ENCODE measurements at regions not wholly inside any gene's neighbourhood (a gene's known extent, or its start where the extent isn't known, plus 50 kb on each side); places are given as distances from the start of the nearest gene placed in this dataset.

DNA sequence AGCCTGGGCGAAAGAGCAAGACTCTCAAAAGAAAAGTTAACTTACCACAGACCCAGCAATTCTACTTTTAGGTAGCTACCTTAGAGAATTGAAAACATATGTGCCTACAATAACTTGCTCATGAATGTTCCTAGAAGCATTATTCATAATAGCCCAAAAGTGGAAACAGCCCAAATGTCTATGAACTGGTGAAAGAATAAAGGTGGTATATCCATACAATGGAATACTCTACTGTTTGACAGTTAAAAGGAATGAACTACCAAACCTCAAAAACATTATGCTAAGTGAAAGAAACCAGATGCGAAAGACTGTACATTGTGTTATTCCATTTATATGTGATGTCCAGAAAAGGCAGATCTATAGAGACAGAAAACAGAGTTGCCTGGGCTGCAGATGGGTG, 131.4 kb downstream of the UCHL1 start:
- Histone ChIP-seq H3K4me3 (ENCODE audit: low read length) (no peak overlapping the region), H3K27me3 (ENCODE audit: control insufficient read depth in 2 of 2, insufficient read depth in 2 of 2, low read length in 2 of 2) (no peaks in the 10 kb centered on the region), H3K4me1 (ENCODE audit: control insufficient read depth in 2 of 2, insufficient read depth in 2 of 2, low read length in 2 of 2) (no peaks in the 10 kb centered on the region), H3K9me3 (ENCODE audit: control insufficient read depth in 2 of 3, low read length in 3 of 3) (no peaks in the 10 kb centered on the region), H3K27ac (ENCODE audit: low read depth, low read length) (no peak overlapping the region), H3K36me3 (ENCODE audit: control insufficient read depth in 2 of 3, insufficient read depth in 3 of 3, low read length in 3 of 3) (no peaks in the 10 kb centered on the region)
- Mint-ChIP-seq H3K9me3 (peaks cover 0 to 5% (median 0%) of the 10 kb centered on the region in 11 donors), H3K4me1 (no peaks in the 10 kb centered on the region), H3K36me3 (no peaks in the 10 kb centered on the region), H3K4me3 (no peak overlapping the region), H3K27ac (no peak overlapping the region), H3K27me3 (peaks cover 0 to 9% (median 0%) of the 10 kb centered on the region in 5 donors)
- ATAC-seq (no peak), DNase-seq (no peak)
- CTCF ChIA-PET: no interaction called here
- intact Hi-C loops (cut with micrococcal nuclease): no loop called here
- POLR2A ChIA-PET: no interaction called here

GRCh38 chr4:41389356-41389755, 132.6 kb downstream of the UCHL1 start:
- H3K4me1 ChIP-seq (ENCODE audit: control insufficient read depth in 2 of 2, insufficient read depth in 2 of 2, low read length in 2 of 2): no peaks in the 10 kb centered on the region
- Mint-ChIP-seq H3K36me3 (no peaks in the 10 kb centered on the region), H3K9me3 (peaks cover 0 to 5% (median 0%) of the 10 kb centered on the region in 11 donors), H3K27ac (no peak overlapping the region), H3K4me3 (no peak overlapping the region), H3K4me1 (no peaks in the 10 kb centered on the region), H3K27me3 (peaks cover 0 to 9% (median 0%) of the 10 kb centered on the region in 5 donors)
- DNase-seq (no peak), ATAC-seq (no peak)
- ChIA-PET POLR2A (no interaction called here), CTCF (no interaction called here)
- intact Hi-C loops (cut with micrococcal nuclease): no loop called here
- no peak overlapping the region for H3K27ac ChIP-seq (ENCODE audit: low read depth, low read length)
- H3K9me3 ChIP-seq (ENCODE audit: control insufficient read depth in 2 of 3, low read length in 3 of 3): no peaks in the 10 kb centered on the region
- no peaks in the 10 kb centered on the region for H3K36me3 ChIP-seq (ENCODE audit: control insufficient read depth in 2 of 3, insufficient read depth in 3 of 3, low read length in 3 of 3)
- H3K4me3 ChIP-seq (ENCODE audit: low read length): no peak overlapping the region
- H3K27me3 ChIP-seq (ENCODE audit: control insufficient read depth in 2 of 2, insufficient read depth in 2 of 2, low read length in 2 of 2): no peaks in the 10 kb centered on the region

GRCh38 chr4:41390661-41391060, 133.9 kb downstream of the UCHL1 start:
- H3K27ac ChIP-seq (ENCODE audit: low read depth, low read length): no peak overlapping the region
- ChIA-PET POLR2A (no interaction called here), CTCF (no interaction called here)
- H3K4me1 Mint-ChIP-seq: no peaks in the 10 kb centered on the region
- ATAC-seq (no peak), DNase-seq (no peak)
- peaks cover 0 to 9% (median 0%) of the 10 kb centered on the region in 5 donors for H3K27me3 Mint-ChIP-seq
- intact Hi-C loops (cut with micrococcal nuclease): no loop called here
- no peaks in the 10 kb centered on the region for H3K36me3 Mint-ChIP-seq
- no peaks in the 10 kb centered on the region for H3K36me3 ChIP-seq (ENCODE audit: control insufficient read depth in 2 of 3, insufficient read depth in 3 of 3, low read length in 3 of 3)
- H3K4me3 ChIP-seq (ENCODE audit: low read length): no peak overlapping the region
- H3K9me3 ChIP-seq (ENCODE audit: control insufficient read depth in 2 of 3, low read length in 3 of 3): no peaks in the 10 kb centered on the region
- H3K9me3 Mint-ChIP-seq: peaks cover 0 to 5% (median 0%) of the 10 kb centered on the region in 11 donors
- no peaks in the 10 kb centered on the region for H3K4me1 ChIP-seq (ENCODE audit: control insufficient read depth in 2 of 2, insufficient read depth in 2 of 2, low read length in 2 of 2)
- no peak overlapping the region for H3K4me3 Mint-ChIP-seq
- no peaks in the 10 kb centered on the region for H3K27me3 ChIP-seq (ENCODE audit: control insufficient read depth in 2 of 2, insufficient read depth in 2 of 2, low read length in 2 of 2)
- H3K27ac Mint-ChIP-seq: no peak overlapping the region

DNA sequence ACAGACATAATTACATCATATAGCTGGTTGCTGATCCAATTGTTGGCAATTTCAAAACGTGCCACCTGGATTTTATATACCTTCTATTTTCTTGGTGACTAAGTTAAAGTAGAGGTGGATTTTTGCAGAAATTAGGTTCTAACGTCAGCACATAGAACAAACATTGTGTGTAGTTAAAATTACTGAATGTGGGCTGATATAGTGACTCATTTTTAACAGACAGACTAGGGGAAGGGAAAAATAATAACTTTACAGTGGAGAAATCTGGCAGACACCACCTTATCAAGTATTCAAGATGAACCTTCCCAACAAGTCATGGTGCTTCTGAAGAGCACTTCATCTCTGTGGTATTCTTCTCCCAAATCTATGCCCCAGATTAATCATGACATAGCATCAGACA, 134.5 kb downstream of the UCHL1 start:
- intact Hi-C loops (cut with micrococcal nuclease): no loop called here
- no peaks in the 10 kb centered on the region for H3K36me3 Mint-ChIP-seq
- H3K27ac Mint-ChIP-seq: no peak overlapping the region
- Histone ChIP-seq H3K27ac (ENCODE audit: low read depth, low read length) (no peak overlapping the region), H3K27me3 (ENCODE audit: control insufficient read depth in 2 of 2, insufficient read depth in 2 of 2, low read length in 2 of 2) (no peaks in the 10 kb centered on the region), H3K9me3 (ENCODE audit: control insufficient read depth in 2 of 3, low read length in 3 of 3) (no peaks in the 10 kb centered on the region), H3K36me3 (ENCODE audit: control insufficient read depth in 2 of 3, insufficient read depth in 3 of 3, low read length in 3 of 3) (no peaks in the 10 kb centered on the region), H3K4me3 (ENCODE audit: low read length) (no peak overlapping the region), H3K4me1 (ENCODE audit: control insufficient read depth in 2 of 2, insufficient read depth in 2 of 2, low read length in 2 of 2) (no peaks in the 10 kb centered on the region)
- H3K4me3 Mint-ChIP-seq: no peak overlapping the region
- ChIA-PET CTCF (no interaction called here), POLR2A (no interaction called here)
- DNase-seq (no peak), ATAC-seq (no peak)
- H3K27me3 Mint-ChIP-seq: peaks cover 0 to 9% (median 0%) of the 10 kb centered on the region in 5 donors
- no peaks in the 10 kb centered on the region for H3K4me1 Mint-ChIP-seq
- peaks cover 0 to 5% (median 0%) of the 10 kb centered on the region in 11 donors for H3K9me3 Mint-ChIP-seq

- no peaks in the 10 kb centered on the region for H3K36me3 ChIP-seq (ENCODE audit: control insufficient read depth in 2 of 3, insufficient read depth in 3 of 3, low read length in 3 of 3)
- Mint-ChIP-seq H3K27me3 (peaks cover 0 to 4% (median 0%) of the 10 kb centered on the region in 5 donors), H3K4me1 (no peaks in the 10 kb centered on the region), H3K27ac (no peak overlapping the region), H3K9me3 (peaks cover 0 to 7% (median 1%) of the 10 kb centered on the region in 11 donors), H3K4me3 (no peak overlapping the region), H3K36me3 (no peaks in the 10 kb centered on the region)
- ATAC-seq (no peak), DNase-seq (no peak)
- H3K4me3 ChIP-seq (ENCODE audit: low read length): no peak overlapping the region
- H3K4me1 ChIP-seq (ENCODE audit: control insufficient read depth in 2 of 2, insufficient read depth in 2 of 2, low read length in 2 of 2): no peaks in the 10 kb centered on the region
- intact Hi-C loops (cut with micrococcal nuclease): no loop called here
- no peaks in the 10 kb centered on the region for H3K27me3 ChIP-seq (ENCODE audit: control insufficient read depth in 2 of 2, insufficient read depth in 2 of 2, low read length in 2 of 2)
- ChIA-PET POLR2A (no interaction called here), CTCF (no interaction called here)
- H3K9me3 ChIP-seq (ENCODE audit: control insufficient read depth in 2 of 3, low read length in 3 of 3): no peaks in the 10 kb centered on the region
- H3K27ac ChIP-seq (ENCODE audit: low read depth, low read length): no peak overlapping the region
These were observed 137.8 kb downstream of the UCHL1 start for GRCh38 chr4:41394481-41394894.

- Mint-ChIP-seq H3K9me3 (peaks cover 0 to 9% (median 0%) of the 10 kb centered on the region in 11 donors), H3K4me3 (no peak overlapping the region), H3K36me3 (no peaks in the 10 kb centered on the region), H3K27me3 (peaks cover 0 to 4% (median 0%) of the 10 kb centered on the region in 5 donors), H3K4me1 (no peaks in the 10 kb centered on the region), H3K27ac (no peak overlapping the region)
- no peak overlapping the region for H3K27ac ChIP-seq (ENCODE audit: low read depth, low read length)
- no peaks in the 10 kb centered on the region for H3K9me3 ChIP-seq (ENCODE audit: control insufficient read depth in 2 of 3, low read length in 3 of 3)
- DNase-seq (no peak), ATAC-seq (no peak)
- ChIA-PET POLR2A (no interaction called here), CTCF (no interaction called here)
- intact Hi-C loops (cut with micrococcal nuclease): no loop called here
- H3K4me1 ChIP-seq (ENCODE audit: control insufficient read depth in 2 of 2, insufficient read depth in 2 of 2, low read length in 2 of 2): no peaks in the 10 kb centered on the region
- no peaks in the 10 kb centered on the region for H3K36me3 ChIP-seq (ENCODE audit: control insufficient read depth in 2 of 3, insufficient read depth in 3 of 3, low read length in 3 of 3)
- H3K4me3 ChIP-seq (ENCODE audit: low read length): no peak overlapping the region
- H3K27me3 ChIP-seq (ENCODE audit: control insufficient read depth in 2 of 2, insufficient read depth in 2 of 2, low read length in 2 of 2): no peaks in the 10 kb centered on the region
These were observed 139.5 kb downstream of the UCHL1 start for GRCh38 chr4:41396214-41396613.

DNA sequence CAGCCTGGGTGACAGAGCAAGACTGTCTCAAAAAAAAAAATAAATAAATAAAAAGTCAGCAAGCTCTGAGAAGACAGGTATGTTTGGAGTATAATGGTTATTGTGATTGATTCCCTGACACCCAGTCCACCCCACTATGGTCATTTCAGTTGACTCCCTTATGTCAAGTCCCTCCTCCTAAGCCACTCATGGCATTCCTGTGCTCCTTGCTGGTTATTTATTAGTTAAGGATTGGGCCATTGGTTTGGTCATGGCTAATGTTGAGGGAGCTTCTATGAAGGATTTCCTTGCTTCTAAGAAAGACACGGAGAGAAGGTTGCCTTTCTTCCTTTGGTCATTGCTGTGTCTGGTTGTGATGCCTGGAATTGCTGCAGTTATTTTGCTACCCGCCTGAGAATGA, 140.1 kb downstream of the UCHL1 start:
- ATAC-seq: no peak
- Histone ChIP-seq H3K4me1 (ENCODE audit: control insufficient read depth in 2 of 2, insufficient read depth in 2 of 2, low read length in 2 of 2) (no peaks in the 10 kb centered on the region), H3K27me3 (ENCODE audit: control insufficient read depth in 2 of 2, insufficient read depth in 2 of 2, low read length in 2 of 2) (no peaks in the 10 kb centered on the region), H3K4me3 (ENCODE audit: low read length) (no peak overlapping the region), H3K27ac (ENCODE audit: low read depth, low read length) (no peak overlapping the region), H3K36me3 (ENCODE audit: control insufficient read depth in 2 of 3, insufficient read depth in 3 of 3, low read length in 3 of 3) (no peaks in the 10 kb centered on the region), H3K9me3 (ENCODE audit: control insufficient read depth in 2 of 3, low read length in 3 of 3) (no peaks in the 10 kb centered on the region)
- ChIA-PET POLR2A (no interaction called here), CTCF (no interaction called here)
- Mint-ChIP-seq H3K9me3 (peaks cover 0 to 9% (median 0%) of the 10 kb centered on the region in 11 donors), H3K27ac (no peak overlapping the region), H3K36me3 (no peaks in the 10 kb centered on the region), H3K4me3 (no peak overlapping the region), H3K4me1 (no peaks in the 10 kb centered on the region), H3K27me3 (peaks cover 0 to 4% (median 0%) of the 10 kb centered on the region in 5 donors)
- no peak for DNase-seq
- intact Hi-C loops (cut with micrococcal nuclease): no loop called here

Data from naive thymus-derived CD4-positive, alpha-beta T cell (primary cell).